DOHH2 (cell line): ENCODE measurements at regions not wholly inside any gene's neighbourhood (a gene's known extent, or its start where the extent isn't known, plus 50 kb on each side); places are given as distances from the start of the nearest gene placed in this dataset.

ENCODE experiments used
- H3F3A ChIP-seq: fragments of 200-600 bp; sonication (generic), shearing (Covaris generic); 2 replicates; pipeline ENCODE4 v1.6.0; 2016; ENCODE audit warnings: antibody characterized with exemption, mild to moderate bottlenecking; ENCODE audit not compliant: control insufficient read depth, insufficient read depth
- H3K27ac ChIP-seq: fragments of 200-600 bp; sonication (generic); 2 replicates; pipeline ENCODE4 v1.5.1; 2014; ENCODE audit warnings: low read depth, mild to moderate bottlenecking, low read length, moderate library complexity
- H3K27me3 ChIP-seq: fragments of 200-600 bp; sonication (generic); 2 replicates; pipeline ENCODE4 v1.6.1; 2014; ENCODE audit warnings: mild to moderate bottlenecking, low read length, mixed read lengths; ENCODE audit not compliant: control insufficient read depth
- H3K36me3 ChIP-seq: fragments of 200-600 bp; sonication (generic); 2 replicates; pipeline ENCODE4 v1.6.1; 2014; ENCODE audit warnings: mild to moderate bottlenecking, low read length, moderate library complexity, mixed read lengths; ENCODE audit not compliant: control insufficient read depth
- H3K4me1 ChIP-seq: fragments of 200-600 bp; sonication (generic); 2 replicates; pipeline ENCODE4 v1.6.1; 2014; ENCODE audit warnings: mild to moderate bottlenecking, low read length, mixed read lengths; ENCODE audit not compliant: control insufficient read depth
- H3K4me2 ChIP-seq: fragments of 200-600 bp; sonication (generic); 2 replicates; pipeline ENCODE4 v1.6.0; 2014; ENCODE audit warnings: mild to moderate bottlenecking, low read length, moderate library complexity
- H3K4me3 ChIP-seq: fragments of 200-600 bp; sonication (generic); 2 replicates; pipeline ENCODE4 v1.5.1; 2014; ENCODE audit warnings: mild to moderate bottlenecking, low read length, mixed read lengths
- H3K79me2 ChIP-seq: fragments of 200-600 bp; sonication (generic); 2 replicates; pipeline ENCODE4 v1.6.1; 2014; ENCODE audit warnings: mild to moderate bottlenecking, low read length, mixed read lengths; ENCODE audit not compliant: control insufficient read depth
- H3K9me2 ChIP-seq: fragments of 200-600 bp; sonication (generic); replicated peaks from 2 replicates; pipeline ENCODE4 v1.6.1; 2014; ENCODE audit warnings: mild to moderate bottlenecking, low read length, mixed read lengths; ENCODE audit not compliant: control insufficient read depth
- H3K9me3 ChIP-seq: fragments of 200-600 bp; sonication (generic); 2 replicates; pipeline ENCODE4 v1.6.1; 2014; ENCODE audit warnings: antibody characterized with exemption, low read length, mixed read lengths; ENCODE audit not compliant: control insufficient read depth, insufficient read depth
- H4K20me1 ChIP-seq: fragments of 200-600 bp; sonication (generic); 2 replicates; pipeline ENCODE4 v1.6.0; 2014; ENCODE audit warnings: low read depth, mild to moderate bottlenecking, antibody characterized with exemption, low read length, moderate library complexity; ENCODE audit not compliant: control insufficient read depth, insufficient read depth
- EZH2phosphoT487 ChIP-seq: fragments of 200-600 bp; sonication (generic); IDR thresholded peaks from 2 replicates; pipeline ENCODE4 v1.6.1; 2017; ENCODE audit warnings: borderline replicate concordance, mild to moderate bottlenecking, antibody characterized with exemption, low read length, moderate library complexity, mixed read lengths
- TF ChIP-seq, protein P1 (sequence below): fragments of 200-600 bp; sonication (generic); IDR thresholded peaks from one replicate; pipeline ENCODE4 v1.5.1; 2014; ENCODE audit warnings: antibody characterized with exemption, mild to moderate bottlenecking, low read depth, low read length; ENCODE audit not compliant: poor library complexity, severe bottlenecking

DNA sequence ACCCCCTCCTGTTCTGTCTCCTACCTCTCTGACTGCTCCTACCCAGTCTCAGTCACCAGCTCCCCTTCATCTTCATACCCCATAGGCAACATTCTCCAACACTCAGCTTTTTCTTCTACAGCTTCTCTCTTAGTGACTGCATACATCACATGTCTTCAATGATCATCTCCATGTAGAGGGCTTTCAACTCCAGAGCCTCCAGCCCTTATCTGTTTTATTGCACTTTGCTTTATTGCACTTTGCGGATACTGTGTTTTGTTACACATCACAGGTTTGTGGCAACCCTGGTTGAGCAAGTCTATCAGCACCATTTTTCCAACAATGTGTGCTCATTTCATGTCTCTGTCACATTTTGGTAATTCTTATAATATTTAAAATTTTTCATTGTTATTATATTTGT is 230.7 kb downstream of the DEPDC1B start:
- Histone ChIP-seq H3K27ac (no peak overlapping the region), H3K9me3 (no peaks in the 10 kb centered on the region), H3K9me2 (no peaks in the 10 kb centered on the region), H4K20me1 (no peaks in the 10 kb centered on the region), H3K36me3 (no peaks in the 10 kb centered on the region), H3F3A (no peaks in the 10 kb centered on the region), H3K79me2 (no peaks in the 10 kb centered on the region), H3K4me3 (no peak overlapping the region), H3K4me1 (peaks cover 3% of the 10 kb centered on the region; the same call in 1 of the 2 replicates), H3K4me2 (no peak overlapping the region), H3K27me3 (no peaks in the 10 kb centered on the region)
- TF ChIP-seq, protein P1, sequence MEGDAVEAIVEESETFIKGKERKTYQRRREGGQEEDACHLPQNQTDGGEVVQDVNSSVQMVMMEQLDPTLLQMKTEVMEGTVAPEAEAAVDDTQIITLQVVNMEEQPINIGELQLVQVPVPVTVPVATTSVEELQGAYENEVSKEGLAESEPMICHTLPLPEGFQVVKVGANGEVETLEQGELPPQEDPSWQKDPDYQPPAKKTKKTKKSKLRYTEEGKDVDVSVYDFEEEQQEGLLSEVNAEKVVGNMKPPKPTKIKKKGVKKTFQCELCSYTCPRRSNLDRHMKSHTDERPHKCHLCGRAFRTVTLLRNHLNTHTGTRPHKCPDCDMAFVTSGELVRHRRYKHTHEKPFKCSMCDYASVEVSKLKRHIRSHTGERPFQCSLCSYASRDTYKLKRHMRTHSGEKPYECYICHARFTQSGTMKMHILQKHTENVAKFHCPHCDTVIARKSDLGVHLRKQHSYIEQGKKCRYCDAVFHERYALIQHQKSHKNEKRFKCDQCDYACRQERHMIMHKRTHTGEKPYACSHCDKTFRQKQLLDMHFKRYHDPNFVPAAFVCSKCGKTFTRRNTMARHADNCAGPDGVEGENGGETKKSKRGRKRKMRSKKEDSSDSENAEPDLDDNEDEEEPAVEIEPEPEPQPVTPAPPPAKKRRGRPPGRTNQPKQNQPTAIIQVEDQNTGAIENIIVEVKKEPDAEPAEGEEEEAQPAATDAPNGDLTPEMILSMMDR = no peak
- TF ChIP-seq EZH2phosphoT487 = no peak

GRCh38 chr5:60463179-60463868 is 236.6 kb downstream of the DEPDC1B start:
- H4K20me1 ChIP-seq = no peaks in the 10 kb centered on the region
- H3K27ac ChIP-seq = no peak overlapping the region
- no peaks in the 10 kb centered on the region for H3K9me3 ChIP-seq
- peak overlapping the region; percentile 32 for H3K4me2 ChIP-seq
- TF ChIP-seq, protein P1 = no peak
- TF ChIP-seq EZH2phosphoT487 = no peak
- no peak overlapping the region for H3K4me3 ChIP-seq
- no peaks in the 10 kb centered on the region for H3K9me2 ChIP-seq
- H3K4me1 ChIP-seq = peaks cover 15% of the 10 kb centered on the region
- no peaks in the 10 kb centered on the region for H3F3A ChIP-seq
- no peaks in the 10 kb centered on the region for H3K79me2 ChIP-seq
- no peaks in the 10 kb centered on the region for H3K27me3 ChIP-seq
- no peaks in the 10 kb centered on the region for H3K36me3 ChIP-seq

- no peaks in the 10 kb centered on the region for H3K9me2 ChIP-seq
- no peak overlapping the region for H3K27ac ChIP-seq
- no peaks in the 10 kb centered on the region for H3K79me2 ChIP-seq
- peaks cover 6% of the 10 kb centered on the region for H3K4me1 ChIP-seq
- H4K20me1 ChIP-seq = no peaks in the 10 kb centered on the region
- H3K4me2 ChIP-seq = no peak overlapping the region
- no peak overlapping the region for H3K4me3 ChIP-seq
- H3K9me3 ChIP-seq = no peaks in the 10 kb centered on the region
- no peaks in the 10 kb centered on the region for H3F3A ChIP-seq
- no peaks in the 10 kb centered on the region for H3K27me3 ChIP-seq
- no peaks in the 10 kb centered on the region for H3K36me3 ChIP-seq
- TF ChIP-seq EZH2phosphoT487 = no peak
- TF ChIP-seq, protein P1 = no peak
Observed at GRCh38 chr5:60458666-60459065, 241.3 kb downstream of the DEPDC1B start.

GRCh38 chr5:60457233-60457632 is 242.7 kb downstream of the DEPDC1B start:
- Histone ChIP-seq H3K4me2 (no peak overlapping the region), H3F3A (no peaks in the 10 kb centered on the region), H3K79me2 (no peaks in the 10 kb centered on the region), H3K4me1 (no peaks in the 10 kb centered on the region), H3K27ac (no peak overlapping the region), H3K9me3 (no peaks in the 10 kb centered on the region), H3K4me3 (no peak overlapping the region), H3K27me3 (no peaks in the 10 kb centered on the region), H3K9me2 (no peaks in the 10 kb centered on the region), H4K20me1 (no peaks in the 10 kb centered on the region), H3K36me3 (no peaks in the 10 kb centered on the region)
- TF ChIP-seq, protein P1 = no peak
- no peak for TF ChIP-seq EZH2phosphoT487
